A549 (cell line): ENCODE measurements at regions not wholly inside any gene's neighbourhood (a gene's known extent, or its start where the extent isn't known, plus 50 kb on each side); places are given as distances from the start of the nearest gene placed in this dataset.

Experiments
- ATAC-seq, 2 experiments: fragments of 200-7000 bp in 1 of 2; fragments of >200 bp in 1 of 2; cut with Nextera tagmentation in 1 of 2; cut with Tn5 transposase in 1 of 2; 3 replicates each; pipeline versions ENCODE4 v1.8.0 to v1.9.1; 2018 to 2020; ENCODE audit warnings: mild to moderate bottlenecking in 1 of 2, moderate library complexity in 1 of 2
- CTCF ChIA-PET: fragments of 300-600 bp; sonication (Branson Sonifier 250); formaldehyde crosslinking; extraction: SDS; loops from one replicate; lab custom pipeline; 2021; ENCODE audit warnings: antibody characterized with exemption, inconsistent platforms; lab: Yijun Ruan, JAX
- POLR2A ChIA-PET: fragments of 350-600 bp; formaldehyde crosslinking; extraction: SDS; loops from one replicate; lab custom pipeline; 2021; ENCODE audit warnings: antibody characterized with exemption, inconsistent platforms; lab: Yijun Ruan, JAX
- DNase-seq, 2 experiments: peaks; one replicate each; pipeline versions ENCODE4 v3.0.0 to v3.0.0-alpha.2; 2011 to 2016; ENCODE audit warnings: low read depth in 1 of 2, low spot score in 1 of 2
- FAIRE-seq: peaks from 2 replicates; lab custom pipeline; 2011; peaks lifted over from hg19 to GRCh38; lab: Jason Lieb, UNC
- H3K27ac ChIP-seq, 2 experiments: fragments of >200 bp; sonication (Bioruptor Twin); formaldehyde crosslinking; 3 replicates each; pipeline ENCODE4 v1.5.1; 2016 to 2017
- H3K4me1 ChIP-seq: fragments of >200 bp; sonication (Bioruptor Twin); formaldehyde crosslinking; 3 replicates; pipeline ENCODE4 v1.6.1; 2016
- H3K4me2 ChIP-seq: fragments of >200 bp; sonication (Bioruptor Twin); formaldehyde crosslinking; 3 replicates; pipeline ENCODE4 v1.6.1; 2016
- H3K4me3 ChIP-seq: fragments of >200 bp; sonication (Bioruptor Twin); formaldehyde crosslinking; 3 replicates; pipeline ENCODE4 v1.5.1; 2016
- H3K9me3 ChIP-seq: fragments of >200 bp; sonication (Bioruptor Twin); formaldehyde crosslinking; 3 replicates; pipeline ENCODE4 v1.6.1; 2016
- BHLHE40 ChIP-seq: IDR thresholded peaks from 2 replicates; pipeline ENCODE4 v1.6.1; 2012; ENCODE audit warnings: low read depth, low read length, inconsistent platforms
- CBX8 ChIP-seq: fragments of 200-600 bp; sonication (generic); IDR thresholded peaks from 2 replicates; pipeline ENCODE4 v1.6.1; 2016
- CTCF ChIP-seq: fragments of >200 bp; sonication (Bioruptor Twin); formaldehyde crosslinking; IDR thresholded peaks from 3 replicates; pipeline ENCODE4 v1.5.1; 2016
- EHMT2 ChIP-seq: fragments of 200-600 bp; sonication (generic); IDR thresholded peaks from 2 replicates; pipeline ENCODE4 v1.6.1; 2016; ENCODE audit warnings: antibody characterized with exemption, low read depth, mild to moderate bottlenecking, moderate library complexity
- EP300 ChIP-seq, 2 experiments: fragments of >200 bp; sonication (Bioruptor Twin); formaldehyde crosslinking; IDR thresholded peaks; 2 replicates in 1 of 2; 3 replicates in 1 of 2; pipeline ENCODE4 v1.6.1; 2016 to 2017
- ESRRA ChIP-seq: fragments of 150-350 bp; IDR thresholded peaks from 2 replicates; pipeline ENCODE4 v1.6.1; 2014; ENCODE audit warnings: mild to moderate bottlenecking, low read length, borderline replicate concordance
- FOXS1 ChIP-seq: fragments of 250-450 bp; sonication (Bioruptor Pico); IDR thresholded peaks from 2 replicates; pipeline ENCODE4 v1.5.0; 2020; ENCODE audit warnings: mild to moderate bottlenecking, moderate library complexity
- GATA3 ChIP-seq: IDR thresholded peaks from 2 replicates; pipeline ENCODE4 v1.6.1; 2012; ENCODE audit warnings: borderline replicate concordance
- HES2 ChIP-seq: fragments of >200 bp; sonication (Bioruptor Twin); formaldehyde crosslinking; IDR thresholded peaks from 2 replicates; pipeline ENCODE4 v1.6.1; 2016
- HMGXB4 ChIP-seq: fragments of 250-450 bp; sonication (Bioruptor Pico); IDR thresholded peaks from 2 replicates; pipeline ENCODE4 v1.5.0; 2021; ENCODE audit warnings: mild to moderate bottlenecking, moderate library complexity, borderline replicate concordance
- HOXB5 ChIP-seq: fragments of 250-450 bp; sonication (Bioruptor Pico); IDR thresholded peaks from 2 replicates; pipeline ENCODE4 v1.5.0; 2020; ENCODE audit warnings: mild to moderate bottlenecking, moderate library complexity
- JUN ChIP-seq, 2 experiments: fragments of >200 bp; sonication (Bioruptor Twin); formaldehyde crosslinking; IDR thresholded peaks; 2 replicates in 1 of 2; 3 replicates in 1 of 2; pipeline ENCODE4 v1.6.1; 2016 to 2017
- JUNB ChIP-seq: fragments of >200 bp; sonication (Bioruptor Twin); formaldehyde crosslinking; IDR thresholded peaks from 2 replicates; pipeline ENCODE4 v1.6.1; 2016
- KDM1A ChIP-seq: fragments of 200-600 bp; sonication (generic); IDR thresholded peaks from 2 replicates; pipeline ENCODE4 v1.6.1; 2016; ENCODE audit warnings: low read depth, mild to moderate bottlenecking
- KDM5A ChIP-seq: fragments of 200-600 bp; sonication (generic); IDR thresholded peaks from 2 replicates; pipeline ENCODE4 v1.6.1; 2016; ENCODE audit warnings: antibody characterized with exemption, mild to moderate bottlenecking
- MAFK ChIP-seq: fragments of 450-650 bp; IDR thresholded peaks from 2 replicates; pipeline ENCODE4 v1.6.1; 2014; ENCODE audit not compliant: partially characterized antibody
- MAZ ChIP-seq: fragments of 150-350 bp; IDR thresholded peaks from 2 replicates; pipeline ENCODE4 v1.6.1; 2014; ENCODE audit warnings: antibody characterized with exemption, low read depth, low read length, borderline replicate concordance
- POLR2A ChIP-seq: IDR thresholded peaks from 2 replicates; pipeline ENCODE4 v1.6.1; 2012; ENCODE audit warnings: mild to moderate bottlenecking, low read length
- RARB ChIP-seq: fragments of 250-450 bp; sonication (Bioruptor Pico); IDR thresholded peaks from 2 replicates; pipeline ENCODE4 v1.8.0; 2021; ENCODE audit warnings: mild to moderate bottlenecking, moderate library complexity
- RCOR1 ChIP-seq: fragments of 150-350 bp; IDR thresholded peaks from 2 replicates; pipeline ENCODE4 v1.6.1; 2014; ENCODE audit warnings: antibody characterized with exemption, low read length, low read depth
- RFX5 ChIP-seq: fragments of 450-650 bp; IDR thresholded peaks from 2 replicates; pipeline ENCODE4 v1.7.1; 2014; ENCODE audit warnings: antibody characterized with exemption, mild to moderate bottlenecking, moderate library complexity
- TFCP2L1 ChIP-seq: fragments of 250-450 bp; sonication (Bioruptor Pico); IDR thresholded peaks from 2 replicates; pipeline ENCODE4 v1.5.0; 2021; ENCODE audit warnings: mild to moderate bottlenecking
- USF2 ChIP-seq: fragments of 450-650 bp; IDR thresholded peaks from 2 replicates; pipeline ENCODE4 v1.6.1; 2014; ENCODE audit warnings: antibody characterized with exemption
- ZC3H11A ChIP-seq: fragments of 450-650 bp; IDR thresholded peaks from 2 replicates; pipeline ENCODE4 v1.6.1; 2014; ENCODE audit warnings: antibody characterized with exemption, mild to moderate bottlenecking
- WGBS: methylation state at CpG from one replicate; pipeline ENCODE4 v1.1.6; 2017; ENCODE audit errors: missing lambda C conversion rate; 5-methylcytosine and 5-hydroxymethylcytosine counted together
- TF ChIP-seq, protein P1 (sequence below): IDR thresholded peaks from 2 replicates; pipeline ENCODE4 v1.6.1; 2012

- POLR2A ChIA-PET: no interaction called here
- no peaks in the 10 kb centered on the region; the same call in 1 of the 3 replicates for H3K9me3 ChIP-seq
Measured at GRCh38 chr2:78940998-78941397, 84.5 kb upstream of the REG3G start.

DNA sequence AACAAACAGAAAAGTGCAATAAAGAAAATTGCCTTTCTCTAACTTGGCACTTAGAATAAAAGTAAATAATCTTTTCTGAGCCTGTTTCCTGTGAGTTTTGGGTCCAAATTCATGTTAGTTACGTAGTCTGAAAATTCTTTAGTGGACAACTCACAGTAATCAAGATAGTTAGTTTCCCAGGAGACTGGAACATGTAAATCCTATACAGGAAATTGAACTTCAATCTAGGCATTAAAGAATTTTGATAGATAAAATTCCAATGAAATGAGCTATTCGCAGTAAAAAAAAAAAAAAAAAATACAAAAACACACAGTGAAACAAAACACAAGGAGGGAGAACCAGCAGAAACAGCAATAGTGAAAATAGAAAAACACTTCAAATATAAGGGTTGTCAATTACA lies 83.8 kb upstream of the REG3G start:
- POLR2A ChIA-PET: no interaction called here
- Histone ChIP-seq H3K9me3 (no peaks in the 10 kb centered on the region; the same call in 1 of the 3 replicates), H3K4me3 (no peak overlapping the region), H3K4me1 (no peaks in the 10 kb centered on the region), H3K4me2 (no peak overlapping the region)
- DNase-seq (no peak), FAIRE-seq (no peak), ATAC-seq (no peak)
- WGBS: 0% methylated on average over 2 of the region's 2 CpGs
- TF ChIP-seq BHLHE40 (no peak), FOXS1 (CRISPR knock-in tag) (no peak), CBX8 (no peak), TFCP2L1 (CRISPR knock-in tag) (no peak), EHMT2 (no peak), KDM1A (no peak)
- TF ChIP-seq, all 56 proteins: peak for 0
- no peak overlapping the region for H3K27ac ChIP-seq
- CTCF ChIA-PET: no interaction called here

More at GRCh38 chr2:78940998-78941397, 84.5 kb upstream of the REG3G start:
- TF ChIP-seq MAZ (no peak), HMGXB4 (CRISPR knock-in tag) (no peak), JUN (IDR thresholded peaks at IDR 0.05) (no peak), GATA3 (no peak), FOXS1 (CRISPR knock-in tag) (no peak), KDM5A (no peak), RCOR1 (no peak), MAFK (no peak), RFX5 (no peak), POLR2A (no peak), EP300 (IDR thresholded peaks at IDR 0.05) (no peak), ZC3H11A (no peak)
- TF ChIP-seq, protein P1, sequence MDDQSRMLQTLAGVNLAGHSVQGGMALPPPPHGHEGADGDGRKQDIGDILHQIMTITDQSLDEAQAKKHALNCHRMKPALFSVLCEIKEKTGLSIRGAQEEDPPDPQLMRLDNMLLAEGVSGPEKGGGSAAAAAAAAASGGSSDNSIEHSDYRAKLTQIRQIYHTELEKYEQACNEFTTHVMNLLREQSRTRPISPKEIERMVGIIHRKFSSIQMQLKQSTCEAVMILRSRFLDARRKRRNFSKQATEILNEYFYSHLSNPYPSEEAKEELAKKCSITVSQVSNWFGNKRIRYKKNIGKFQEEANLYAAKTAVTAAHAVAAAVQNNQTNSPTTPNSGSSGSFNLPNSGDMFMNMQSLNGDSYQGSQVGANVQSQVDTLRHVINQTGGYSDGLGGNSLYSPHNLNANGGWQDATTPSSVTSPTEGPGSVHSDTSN: no peak
- TF ChIP-seq, all 56 proteins: peak for 0
- no peaks in the 10 kb centered on the region for H3K4me1 ChIP-seq
- DNase-seq (no peak), ATAC-seq (no peak), FAIRE-seq (no peak)
- no peak overlapping the region for H3K27ac ChIP-seq
- H3K4me3 ChIP-seq: no peak overlapping the region
- WGBS: 2% methylated on average over 6 of the region's 6 CpGs
- CTCF ChIA-PET: no interaction called here
- H3K4me2 ChIP-seq: no peak overlapping the region

DNA sequence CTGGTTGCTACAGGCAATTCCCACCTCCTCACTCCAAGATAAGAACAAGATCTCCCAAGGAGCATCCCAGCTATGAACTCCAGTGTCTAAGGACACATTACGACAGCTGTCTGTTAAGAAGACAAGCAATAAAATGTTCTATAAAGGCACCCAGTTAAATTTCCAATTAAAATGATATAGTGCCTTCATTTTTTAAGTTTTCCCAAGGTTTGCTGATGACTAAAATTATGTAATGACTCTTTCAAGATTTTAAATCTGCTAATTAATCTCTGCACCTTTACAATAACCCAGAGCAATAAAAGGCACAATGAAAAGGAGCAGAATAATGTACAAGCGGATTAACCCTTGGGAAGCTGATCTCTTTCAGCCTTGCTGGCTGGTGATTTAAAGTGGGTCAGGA lies 61.6 kb upstream of the REG3G start:
- ChIA-PET POLR2A (no interaction called here), CTCF (no interaction called here)
- Histone ChIP-seq H3K27ac (no peak overlapping the region), H3K4me2 (no peak overlapping the region), H3K4me1 (no peaks in the 10 kb centered on the region), H3K9me3 (0 out of 3 replicates have a peak, but pooled peaks cover 4% of the 10 kb centered on the region), H3K4me3 (no peak overlapping the region)
- no peak for DNase-seq
- WGBS: 0% methylated on average over 2 of the region's 2 CpGs
- FAIRE-seq: no peak
- ATAC-seq: no peak
- TF ChIP-seq KDM1A (no peak), HES2 (no peak), JUNB (no peak), RARB (CRISPR knock-in tag) (no peak), ESRRA (no peak), CTCF (no peak), BHLHE40 (no peak), USF2 (no peak), HOXB5 (CRISPR knock-in tag) (no peak)
